H1 (cell line): ENCODE measurements at regions not wholly inside any gene's neighbourhood (a gene's known extent, or its start where the extent isn't known, plus 50 kb on each side); places are given as distances from the start of the nearest gene placed in this dataset.

Experiments
- CTBP2 ChIP-seq: IDR thresholded peaks from 2 replicates; pipeline ENCODE4 v1.7.0; 2011; ENCODE audit warnings: borderline replicate concordance, mild to moderate bottlenecking, moderate library complexity, mixed read lengths, low read length; ENCODE audit not compliant: insufficient read depth, insufficient read length
- FOSL1 ChIP-seq: IDR thresholded peaks from 2 replicates; pipeline ENCODE4 v1.6.1; 2011; ENCODE audit warnings: mild to moderate bottlenecking, low read depth, low read length, moderate library complexity; ENCODE audit not compliant: insufficient read depth
- TBP ChIP-seq: IDR thresholded peaks from 2 replicates; pipeline ENCODE4 v1.6.1; 2011; ENCODE audit warnings: low read depth, low read length, improper control_type of control experiment
- ZNF274 ChIP-seq: IDR thresholded peaks from 2 replicates; pipeline ENCODE4 v1.7.0; 2012; ENCODE audit warnings: low read length, borderline replicate concordance; ENCODE audit errors: extremely low read depth

DNA sequence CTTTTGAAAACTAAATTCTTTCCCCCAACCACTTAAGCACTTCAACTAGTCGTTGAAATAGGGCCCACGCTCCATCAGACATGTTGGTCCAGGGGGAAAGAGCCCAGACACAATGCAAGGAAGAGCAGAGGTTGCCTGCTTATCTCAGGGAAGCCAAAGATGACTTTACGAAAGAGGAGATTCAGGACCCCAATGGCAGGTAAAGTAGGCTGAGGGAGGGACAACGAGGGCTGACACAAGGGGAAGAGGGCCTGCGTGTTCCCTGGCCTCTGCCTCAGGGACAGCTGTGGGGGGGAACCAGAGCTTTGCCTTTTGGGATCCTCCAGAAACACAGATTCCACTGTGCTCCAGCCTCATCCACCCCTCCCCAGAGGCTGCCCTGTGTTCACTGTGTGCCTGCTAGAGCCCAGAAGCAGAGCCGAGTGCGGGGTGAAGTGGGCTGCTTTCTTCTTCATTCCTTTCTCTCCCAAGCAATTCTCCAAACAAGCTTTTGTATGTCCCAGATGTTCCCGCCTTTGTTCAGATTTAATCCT lies 135.5 kb upstream of the GRIK3 start (continued):
- TF ChIP-seq TBP (no peak), FOSL1 (no peak), CTBP2 (no peak), ZNF274 (no peak)
- TF ChIP-seq, all 59 proteins: peak for 0
